Endothelial cell of umbilical vein (primary cell): ENCODE measurements at regions not wholly inside any gene's neighbourhood (a gene's known extent, or its start where the extent isn't known, plus 50 kb on each side); places are given as distances from the start of the nearest gene placed in this dataset.

Source experiments
- BruUV-seq: library from RNA; stranded (reverse); fragments of 400-500 nt; replicated peaks from 2 replicates; lab custom pipeline; 2021; lab: Mats Ljungman, UMichigan
- CTCF ChIA-PET: fragments of 300-600, 350-600 bp; sonication (Branson Sonifier 250); formaldehyde crosslinking; loops from one replicate; lab custom pipeline; 2021; ENCODE audit warnings: antibody characterized with exemption, inconsistent platforms; lab: Charles Lee
- POLR2A ChIA-PET: fragments of 300-600, 350-600 bp; sonication (Branson Sonifier 250); formaldehyde crosslinking; loops from one replicate; lab custom pipeline; 2021; ENCODE audit warnings: antibody characterized with exemption, inconsistent platforms; lab: Charles Lee
- DNase-seq: peaks from one replicate; pipeline ENCODE4 v3.0.0-alpha.2; 2011; ENCODE audit warnings: low read depth, low spot score
- FAIRE-seq: peaks from 2 replicates; lab custom pipeline; 2011; peaks lifted over from hg19 to GRCh38; lab: Jason Lieb, UNC
- H2AFZ ChIP-seq: 2 replicates; pipeline ENCODE4 v1.6.0; 2012; ENCODE audit warnings: low read depth, low read length, control low read depth, inconsistent platforms
- H3K27ac ChIP-seq: 2 replicates; pipeline ENCODE4 v1.5.1; 2011; ENCODE audit warnings: low read depth, mild to moderate bottlenecking, control low read depth, low read length, moderate library complexity; ENCODE audit not compliant: insufficient read depth
- H3K27me3 ChIP-seq, 2 experiments: 2 replicates each; pipeline versions ENCODE4 v1.6.0 to v1.6.1; 2011; ENCODE audit warnings: low read length in 2 of 2, mixed read lengths in 1 of 2; ENCODE audit not compliant: control insufficient read depth in 2 of 2, insufficient read depth in 2 of 2
- H3K36me3 ChIP-seq, 2 experiments: 2 replicates in 1 of 2; 3 replicates in 1 of 2; pipeline ENCODE4 v1.5.1; 2011; ENCODE audit warnings: low read length in 2 of 2, mild to moderate bottlenecking in 1 of 2, moderate library complexity in 1 of 2; ENCODE audit not compliant: control insufficient read depth in 2 of 2, insufficient read depth in 2 of 2; ENCODE audit errors: extremely low read depth in 1 of 2
- H3K4me1 ChIP-seq: 3 replicates; pipeline ENCODE4 v1.5.1; 2011; ENCODE audit warnings: mild to moderate bottlenecking, low read length; ENCODE audit not compliant: control insufficient read depth, insufficient read depth; ENCODE audit errors: extremely low read depth
- H3K4me2 ChIP-seq: 2 replicates; pipeline ENCODE4 v1.6.1; 2011; ENCODE audit warnings: low read length, control low read depth, mixed read lengths; ENCODE audit not compliant: insufficient read depth
- H3K4me3 ChIP-seq, 3 experiments: fragments of 200-600 bp in 1 of 3; sonication (generic), shearing (Covaris generic) in 1 of 3; replicated peaks in 1 of 3; 2 replicates each; pipeline ENCODE4 v1.5.1; 2011 to 2016; ENCODE audit warnings: control low read depth in 3 of 3, low read length in 3 of 3, mild to moderate bottlenecking in 2 of 3, inconsistent platforms in 1 of 3, low read depth in 1 of 3, moderate library complexity in 1 of 3; ENCODE audit not compliant: insufficient read depth in 1 of 3
- H3K79me2 ChIP-seq: 2 replicates; pipeline ENCODE4 v1.6.0; 2012; ENCODE audit warnings: low read length, inconsistent platforms; ENCODE audit not compliant: control insufficient read depth, insufficient read depth
- H3K9ac ChIP-seq: replicated peaks from 2 replicates; pipeline ENCODE3; 2011; ENCODE audit warnings: low read length, control low read depth; ENCODE audit not compliant: insufficient read depth; ENCODE audit errors: extremely low read depth
- H3K9me1 ChIP-seq: replicated peaks from 3 replicates; pipeline ENCODE4 v1.6.0; 2011; ENCODE audit warnings: mild to moderate bottlenecking, low read length; ENCODE audit not compliant: control insufficient read depth, insufficient read depth; ENCODE audit errors: extremely low read depth
- H3K9me3 ChIP-seq: replicated peaks from 2 replicates; pipeline ENCODE4 v1.5.1; 2012; ENCODE audit warnings: low read length, inconsistent platforms; ENCODE audit not compliant: control insufficient read depth, insufficient read depth
- H4K20me1 ChIP-seq: replicated peaks from 2 replicates; pipeline ENCODE3; 2011; ENCODE audit warnings: mild to moderate bottlenecking, low read length; ENCODE audit not compliant: control insufficient read depth, insufficient read depth; ENCODE audit errors: extremely low read depth
- EZH2 ChIP-seq: IDR thresholded peaks from 2 replicates; pipeline ENCODE4 v1.6.1; 2012; ENCODE audit warnings: borderline replicate concordance, low read depth, mild to moderate bottlenecking, moderate library complexity, low read length, inconsistent platforms; ENCODE audit not compliant: severe bottlenecking
- FOS ChIP-seq: IDR thresholded peaks from 2 replicates; pipeline ENCODE4 v1.6.1; 2011; ENCODE audit warnings: mild to moderate bottlenecking, low read length, moderate library complexity, borderline replicate concordance; ENCODE audit not compliant: insufficient read depth
- GATA2 ChIP-seq: IDR thresholded peaks from 2 replicates; pipeline ENCODE4 v1.7.0; 2011; ENCODE audit warnings: low read depth, mild to moderate bottlenecking, moderate library complexity, mixed read lengths, low read length; ENCODE audit not compliant: insufficient read length, insufficient read depth
- JUN ChIP-seq: IDR thresholded peaks from 2 replicates; pipeline ENCODE4 v1.6.1; 2011; ENCODE audit warnings: borderline replicate concordance, low read depth; ENCODE audit not compliant: insufficient read length, insufficient read depth
- MYC ChIP-seq: IDR thresholded peaks from one replicate; pipeline ENCODE4 v1.6.1; 2011; ENCODE audit warnings: mild to moderate bottlenecking, low read depth, low read length
- POLR2AphosphoS5 ChIP-seq: IDR thresholded peaks from 2 replicates; pipeline ENCODE4 v1.6.1; 2012; ENCODE audit warnings: low read depth, mild to moderate bottlenecking, control low read depth, low read length, moderate library complexity; ENCODE audit not compliant: insufficient read depth
- dilution Hi-C: fragments of 300-500 bp; cut with MboI; formaldehyde crosslinking; loops from one replicate; pipeline ENCODE4 v1.15.0; 2019; ENCODE audit warnings: low sequenced_read_pairs; ENCODE audit not compliant: extremely low pct_ligation_motif_present
- intact Hi-C: fragments of 100-400 bp; cut with micrococcal nuclease; formaldehyde crosslinking; loops from one replicate; pipeline ENCODE4 v1.10.0; 2022

DNA sequence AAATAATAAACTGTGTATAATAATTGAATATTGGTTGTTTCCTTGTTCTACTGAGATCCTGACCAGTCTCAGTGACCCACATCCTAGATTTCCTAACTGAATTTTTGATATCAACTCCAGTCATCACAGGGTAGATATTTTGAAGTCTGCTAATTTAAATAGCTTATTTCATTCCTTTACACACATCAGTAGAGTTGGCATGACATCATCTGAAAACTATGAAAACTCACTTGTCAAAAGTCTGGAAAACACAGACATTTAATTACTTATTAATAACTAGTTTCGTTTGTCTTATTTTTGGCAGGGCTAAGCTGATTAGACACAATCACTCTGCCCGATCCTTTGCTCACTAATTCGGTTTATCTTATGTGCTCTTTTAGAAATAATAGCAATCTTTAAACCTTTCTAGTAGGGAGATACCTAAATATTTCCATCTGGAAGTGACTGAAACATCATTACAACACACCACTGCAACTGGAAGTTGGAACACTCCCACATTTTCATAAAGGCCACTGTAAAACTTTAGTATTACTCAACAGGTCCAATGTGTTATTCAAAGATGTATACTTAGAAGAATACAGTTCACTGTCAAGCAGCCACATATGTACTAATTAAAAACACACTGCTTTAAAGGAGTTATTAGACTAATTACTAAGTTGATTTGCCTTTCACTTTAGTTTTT is 198.4 kb upstream of the ZNF717 start:
- DNase-seq (no peak), FAIRE-seq (no peak)
- H2AFZ ChIP-seq = no peak overlapping the region
- no TSS peak for BruUV-seq
- H3K27ac ChIP-seq = no peak overlapping the region
- H3K9me3 ChIP-seq = peaks cover 2% of the 10 kb centered on the region
- intact Hi-C loops = no loop called here
- ChIA-PET CTCF (no interaction called here), POLR2A (no interaction called here)
- no peaks in the 10 kb centered on the region for H4K20me1 ChIP-seq
- dilution Hi-C loops = no loop called here
- no peak overlapping the region for H3K9ac ChIP-seq
- TF ChIP-seq POLR2AphosphoS5 (no peak), FOS (no peak), EZH2 (no peak)
- H3K9me1 ChIP-seq = no peaks in the 10 kb centered on the region
- H3K27me3 ChIP-seq = no peaks in the 10 kb centered on the region
- H3K4me2 ChIP-seq = no peak overlapping the region
- no peak overlapping the region for H3K4me3 ChIP-seq
- H3K36me3 ChIP-seq = no peaks in the 10 kb centered on the region
- H3K4me1 ChIP-seq = no peaks in the 10 kb centered on the region
- no peaks in the 10 kb centered on the region for H3K79me2 ChIP-seq

DNA sequence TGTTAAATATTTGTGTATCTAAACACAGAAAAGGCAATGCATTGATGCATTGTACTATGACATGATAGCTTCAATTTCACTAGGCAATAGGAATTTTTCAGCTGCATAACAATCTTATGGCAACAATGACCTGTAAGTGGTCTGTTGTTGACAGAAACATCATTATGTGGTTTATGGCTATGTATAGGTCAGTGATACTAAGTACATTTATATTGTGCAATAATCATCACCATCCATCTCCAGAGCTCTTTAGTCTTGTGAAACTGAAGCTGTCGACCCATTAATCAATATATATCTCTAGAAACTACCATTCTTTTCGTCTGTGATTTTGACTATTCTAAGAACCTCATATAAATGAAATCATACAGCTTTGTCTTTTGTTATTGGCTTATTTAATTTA is 200.1 kb upstream of the ZNF717 start:
- Histone ChIP-seq H3K9ac (no peak overlapping the region), H3K36me3 (no peaks in the 10 kb centered on the region), H3K4me1 (no peaks in the 10 kb centered on the region), H3K27ac (no peak overlapping the region), H3K9me3 (no peaks in the 10 kb centered on the region), H3K4me2 (no peak overlapping the region), H3K9me1 (no peaks in the 10 kb centered on the region), H4K20me1 (no peaks in the 10 kb centered on the region), H2AFZ (no peak overlapping the region), H3K79me2 (no peaks in the 10 kb centered on the region), H3K27me3 (no peaks in the 10 kb centered on the region), H3K4me3 (no peak overlapping the region)
- CTCF ChIA-PET = no interaction called here
- DNase-seq (no peak), FAIRE-seq (no peak)
- POLR2A ChIA-PET = no interaction called here
- no peak for TF ChIP-seq GATA2
- TF ChIP-seq POLR2AphosphoS5 = no peak
- no peak for TF ChIP-seq JUN
- TF ChIP-seq MYC = no peak
- dilution Hi-C loops = no loop called here
- BruUV-seq = no TSS peak
- intact Hi-C loops = no loop called here
